NOMO-1 (cell line): ENCODE measurements at regions not wholly inside any gene's neighbourhood (a gene's known extent, or its start where the extent isn't known, plus 50 kb on each side); places are given as distances from the start of the nearest gene placed in this dataset.
"Not testable (repeated sequence)": the region's sequence is repeated elsewhere in the genome, so short reads cannot be mapped to it uniquely, and the experiment has no call there.

Experiments
- DNase-seq, 2 experiments: peaks; one replicate each; lab custom pipeline; 2025; ENCODE audit not compliant: unreplicated experiment in 2 of 2; lab: John Stamatoyannopoulos, UW

DNA sequence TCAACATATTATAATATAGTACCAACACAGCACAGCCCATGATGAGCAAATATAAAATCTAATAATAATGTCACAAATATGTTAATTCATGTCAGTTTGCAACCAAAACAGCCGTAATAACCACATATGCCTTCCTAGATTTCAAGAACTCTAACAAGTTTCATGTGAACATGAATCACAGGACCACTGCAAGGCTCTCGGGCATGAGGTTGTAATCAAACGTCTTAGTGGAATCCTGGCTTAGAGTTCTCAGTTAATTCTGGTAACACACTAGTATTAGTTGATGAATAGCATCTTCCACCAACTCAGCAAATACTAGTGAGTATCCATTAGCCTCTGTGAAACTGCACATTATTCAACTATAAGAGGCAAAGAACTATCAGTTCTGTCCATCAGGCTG, 379.3 kb upstream of the TENM3 start:
- no peak for DNase-seq

DNA sequence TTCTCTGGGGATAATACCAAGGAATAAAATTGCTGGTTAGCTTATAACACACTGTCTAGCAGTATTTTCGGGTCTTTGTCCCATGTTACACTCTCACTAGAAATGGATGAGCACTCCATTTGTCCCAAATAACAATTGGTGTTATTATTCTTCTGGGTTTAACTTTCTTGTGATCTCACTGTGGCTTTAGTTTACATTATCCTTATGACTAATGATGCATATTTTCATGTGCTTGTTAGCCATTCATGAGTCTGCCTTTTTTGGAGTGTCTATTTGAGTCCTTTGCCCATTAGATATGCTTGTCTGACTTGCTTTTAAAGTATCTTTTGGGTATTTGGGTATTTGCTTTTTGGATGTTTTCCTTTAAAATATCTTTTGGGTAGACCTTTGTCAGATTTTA, 372.9 kb upstream of the TENM3 start:
- DNase-seq, result no peak

DNA sequence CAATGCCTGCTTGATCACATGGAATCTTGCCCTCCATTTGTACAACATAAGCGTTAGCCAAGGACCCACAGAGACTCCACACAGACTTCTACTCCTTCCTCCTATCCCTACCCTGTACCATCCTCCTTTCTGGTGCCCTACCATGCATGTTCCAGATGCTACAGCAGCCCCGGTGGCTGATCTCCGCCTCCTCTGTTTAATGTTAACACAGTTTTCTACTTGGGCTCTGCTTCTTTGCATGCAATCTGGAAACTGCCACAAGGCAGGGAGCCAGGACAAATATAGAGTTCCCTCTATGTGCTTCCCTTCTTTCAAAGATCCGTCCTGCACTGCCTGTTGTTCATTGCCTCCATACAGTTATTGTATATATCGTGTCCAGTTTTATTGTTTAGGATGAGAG, 368.6 kb upstream of the TENM3 start:
- DNase-seq, result no peak

DNA sequence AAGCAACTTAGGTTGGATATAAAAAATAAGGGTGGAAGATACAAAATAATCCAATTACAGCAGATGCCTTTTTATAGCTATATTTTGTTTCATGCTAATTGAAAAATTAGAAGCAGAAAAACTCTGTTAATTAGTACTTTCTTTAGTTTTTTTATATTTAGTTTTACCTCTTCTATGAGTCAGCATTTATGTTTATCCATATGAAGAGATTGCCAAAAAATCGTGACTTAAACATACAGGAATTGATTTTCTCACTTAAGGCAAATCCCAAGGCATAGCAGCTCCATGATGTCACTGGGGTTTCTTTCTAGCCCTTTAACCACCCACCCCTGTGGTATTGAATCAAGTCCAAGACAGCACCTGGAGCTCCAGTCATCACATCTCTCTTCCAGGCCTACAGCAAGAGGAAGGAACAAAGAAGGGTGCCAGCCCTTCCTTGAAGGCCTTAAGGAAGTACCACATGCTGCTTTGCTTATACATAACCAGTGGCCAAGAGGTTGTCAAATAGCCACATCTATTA, 365.8 kb upstream of the TENM3 start:
- no peak for DNase-seq

DNA sequence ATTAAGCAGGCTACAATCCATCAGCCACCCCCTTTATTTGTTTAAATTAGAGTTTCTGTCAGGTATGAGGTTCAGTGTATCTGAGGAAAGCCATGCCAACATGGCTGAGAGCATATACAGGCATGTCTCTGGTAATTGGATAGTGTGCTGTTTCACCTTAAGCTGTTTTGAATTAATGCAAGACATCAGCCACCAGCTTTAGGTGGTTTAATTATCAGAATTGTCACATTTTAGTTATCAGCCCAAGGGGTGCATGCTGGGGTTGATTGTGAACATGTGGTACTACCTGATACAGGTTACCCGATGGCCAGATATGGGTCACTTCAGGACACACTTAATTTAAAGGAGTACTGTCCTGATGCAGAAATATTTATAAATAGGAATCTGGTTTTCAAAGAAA, 353.2 kb upstream of the TENM3 start:
- no peak for DNase-seq

DNA sequence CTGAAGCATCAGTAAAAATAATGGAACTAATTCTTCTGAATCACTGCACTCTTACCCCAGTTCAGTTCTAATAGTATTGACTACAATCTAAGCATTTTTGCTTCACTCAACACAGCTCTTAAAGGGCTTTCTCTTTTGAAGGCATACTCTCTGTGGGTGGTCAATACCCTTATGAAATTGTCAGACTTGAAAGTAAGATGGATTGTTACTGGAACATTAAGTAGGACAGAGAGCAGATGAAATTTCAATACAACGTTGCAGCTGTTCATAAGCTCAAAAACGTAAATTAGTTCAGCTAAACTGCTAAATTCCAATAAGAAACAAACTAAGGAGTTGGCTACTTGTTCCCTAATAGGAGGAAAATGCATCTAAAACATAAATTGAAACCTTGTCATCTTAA, 352.3 kb upstream of the TENM3 start:
- DNase-seq, result no peak

DNA sequence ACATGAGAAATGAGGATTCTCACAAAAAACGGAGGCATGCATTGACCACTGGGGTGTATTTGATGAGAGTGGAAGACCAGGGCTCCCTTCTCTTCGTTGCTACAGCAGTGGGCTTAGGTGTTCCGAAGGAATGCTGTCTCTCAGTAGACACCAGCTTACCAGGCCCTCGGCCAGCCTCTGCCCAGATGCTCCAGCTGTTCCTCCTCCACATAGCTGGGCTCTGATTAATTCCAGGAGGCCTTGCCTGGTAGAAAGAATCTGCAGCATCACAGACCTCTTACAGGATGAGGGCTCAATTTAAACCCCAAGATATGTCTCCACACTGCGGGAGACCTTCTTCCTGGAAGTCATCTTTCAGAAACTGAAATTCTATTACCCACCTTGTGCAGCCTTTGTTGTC, 346.6 kb upstream of the TENM3 start:
- DNase-seq, result no peak

DNA sequence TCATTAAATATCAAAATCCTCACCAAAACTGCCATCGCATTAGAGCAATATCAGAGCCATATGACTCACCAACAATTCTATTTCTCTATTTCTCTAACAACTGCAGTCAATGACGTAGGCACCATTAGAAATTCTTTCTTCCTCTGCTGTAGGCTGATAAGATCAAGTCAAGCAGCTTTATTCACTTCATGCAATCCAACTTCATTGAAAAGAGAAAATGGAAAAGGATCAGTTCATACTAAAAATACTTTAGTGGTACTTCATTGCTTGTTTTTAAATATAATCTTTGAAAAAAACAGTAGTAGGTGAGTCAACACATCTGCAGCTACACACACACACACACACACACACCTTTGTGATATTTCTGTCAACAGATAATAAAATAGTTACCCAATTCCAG, 345.3 kb upstream of the TENM3 start:
- no peak for DNase-seq

DNA sequence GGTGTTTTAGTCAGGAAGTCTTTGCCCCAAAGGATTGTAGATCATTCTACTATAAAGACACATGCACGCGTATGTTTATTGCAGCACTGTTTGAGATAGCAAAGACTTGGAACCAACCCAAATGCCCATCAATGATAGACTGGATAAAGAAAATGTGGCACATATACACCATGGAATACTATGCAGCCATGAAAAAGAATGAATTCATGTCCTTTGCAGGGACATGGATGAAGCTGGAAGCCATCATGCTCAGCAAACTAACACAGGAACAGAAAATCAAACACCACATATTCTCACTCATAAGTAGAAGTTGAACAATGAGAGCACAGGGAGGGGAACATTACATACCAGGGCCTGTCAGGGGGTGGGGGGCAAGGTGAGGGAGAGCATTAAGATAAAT, 340.8 kb upstream of the TENM3 start:
- DNase-seq, result not testable (repeated sequence)

DNA sequence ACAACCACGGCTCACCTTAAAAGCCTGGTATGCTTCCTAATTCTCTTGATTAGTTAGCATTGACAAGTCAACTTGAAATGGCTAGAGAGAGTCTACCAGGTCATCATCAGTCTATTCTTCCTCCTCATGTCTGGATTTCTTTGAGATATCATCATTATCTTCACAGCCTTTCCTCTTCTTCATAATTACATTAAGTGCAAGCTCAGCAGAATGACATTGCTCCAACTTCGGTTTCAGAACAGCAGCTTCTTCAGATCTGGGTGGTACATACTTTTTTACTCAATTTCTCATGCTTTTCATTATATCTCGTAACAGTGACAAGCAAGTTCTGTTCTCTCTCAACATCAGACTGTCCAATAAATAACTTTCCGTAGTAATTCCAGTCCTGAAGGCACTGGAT, 337.5 kb upstream of the TENM3 start:
- DNase-seq, result no peak

DNA sequence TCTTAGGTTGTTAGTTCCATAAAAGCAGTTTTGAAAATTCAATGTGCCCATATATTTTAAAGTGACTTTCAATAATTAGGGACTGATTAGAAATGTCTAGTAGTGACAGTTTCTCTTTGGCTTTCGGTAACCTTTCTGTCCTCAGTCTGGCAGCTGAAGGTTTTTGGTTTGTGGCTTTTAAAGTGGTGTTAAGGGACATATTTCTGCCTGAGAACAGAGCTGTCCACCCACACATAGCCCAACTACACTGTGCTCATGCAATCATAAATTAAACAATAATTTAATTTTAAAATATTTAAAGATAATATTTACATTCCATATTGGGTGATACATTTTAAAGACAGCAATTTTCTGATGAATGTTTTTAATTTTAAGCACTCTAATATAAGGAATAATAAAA, 335.0 kb upstream of the TENM3 start:
- DNase-seq, result no peak

DNA sequence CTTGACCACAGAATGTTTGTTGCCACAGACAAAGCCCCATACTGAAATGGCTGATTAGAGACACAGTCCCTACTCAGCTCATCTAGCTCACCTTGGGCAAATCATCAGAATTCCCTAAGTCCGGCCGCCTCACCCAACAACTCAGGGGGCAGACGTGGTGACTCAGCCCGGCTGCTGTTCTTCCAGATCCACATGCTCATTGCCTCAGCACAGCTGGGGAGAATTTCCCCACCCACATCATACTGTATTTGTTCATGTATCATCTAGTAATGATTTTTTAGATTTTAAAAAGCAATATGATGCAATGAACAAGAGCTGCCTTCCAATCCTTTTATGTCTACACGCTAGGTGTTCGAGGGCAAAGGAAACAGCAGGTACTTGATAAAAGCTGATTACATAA, 333.8 kb upstream of the TENM3 start:
- no peak for DNase-seq

DNA sequence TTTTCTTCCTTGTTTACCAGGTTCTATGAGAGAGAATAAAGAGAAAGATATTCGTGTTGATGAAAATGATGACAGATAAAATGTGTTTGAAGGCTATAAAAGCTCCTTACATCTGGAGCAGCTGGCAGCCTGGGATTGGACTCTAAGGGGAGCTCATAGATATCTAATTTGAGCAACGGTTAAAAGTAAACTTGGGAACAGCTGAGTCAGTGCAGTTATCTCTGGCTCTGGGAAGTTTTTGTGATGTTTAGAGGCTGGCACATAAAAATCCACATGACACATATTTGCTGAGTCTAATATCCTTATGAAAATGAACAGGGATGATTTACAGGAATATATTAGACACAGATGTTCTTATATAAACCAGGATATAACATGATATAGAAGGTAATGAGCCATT, 331.8 kb upstream of the TENM3 start:
- DNase-seq, result no peak

DNA sequence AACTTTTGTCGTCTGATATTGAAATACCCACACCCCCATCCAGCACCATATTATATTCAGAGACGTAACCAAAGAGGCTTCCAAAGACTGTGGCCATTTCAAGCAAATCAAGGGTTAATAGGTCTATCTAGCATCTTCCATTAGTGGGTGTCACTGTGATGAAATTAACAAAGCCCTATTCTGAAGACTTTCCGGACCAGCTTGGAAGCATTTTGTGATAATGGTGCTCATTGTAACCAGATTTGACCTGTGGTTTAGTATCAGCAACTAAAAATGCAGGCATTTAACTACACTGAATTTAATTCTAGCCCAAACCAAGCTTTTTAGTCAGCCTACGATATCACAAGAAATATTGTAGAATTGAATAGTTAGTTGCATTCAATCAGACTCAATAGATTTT, 309.7 kb upstream of the TENM3 start:
- no peak for DNase-seq

DNA sequence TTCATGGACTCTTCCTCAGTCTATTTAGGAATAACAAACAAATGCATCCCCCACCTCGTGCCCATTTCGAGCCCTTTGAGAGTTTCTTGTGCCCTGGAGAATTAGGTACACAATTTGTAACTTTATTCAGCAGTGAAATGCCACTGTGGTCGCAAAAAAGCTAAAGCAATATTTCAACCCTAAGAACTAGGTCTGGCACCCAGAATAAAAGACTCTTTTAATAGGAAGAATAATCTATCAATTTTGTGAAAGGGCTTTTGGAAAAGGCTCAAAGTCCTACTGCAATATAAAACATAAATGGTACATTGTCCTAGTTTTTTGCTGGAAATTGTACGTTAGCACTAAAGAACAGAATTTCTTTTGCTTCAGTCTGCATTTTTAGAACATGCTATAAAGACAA, 304.6 kb upstream of the TENM3 start:
- DNase-seq, result no peak

DNA sequence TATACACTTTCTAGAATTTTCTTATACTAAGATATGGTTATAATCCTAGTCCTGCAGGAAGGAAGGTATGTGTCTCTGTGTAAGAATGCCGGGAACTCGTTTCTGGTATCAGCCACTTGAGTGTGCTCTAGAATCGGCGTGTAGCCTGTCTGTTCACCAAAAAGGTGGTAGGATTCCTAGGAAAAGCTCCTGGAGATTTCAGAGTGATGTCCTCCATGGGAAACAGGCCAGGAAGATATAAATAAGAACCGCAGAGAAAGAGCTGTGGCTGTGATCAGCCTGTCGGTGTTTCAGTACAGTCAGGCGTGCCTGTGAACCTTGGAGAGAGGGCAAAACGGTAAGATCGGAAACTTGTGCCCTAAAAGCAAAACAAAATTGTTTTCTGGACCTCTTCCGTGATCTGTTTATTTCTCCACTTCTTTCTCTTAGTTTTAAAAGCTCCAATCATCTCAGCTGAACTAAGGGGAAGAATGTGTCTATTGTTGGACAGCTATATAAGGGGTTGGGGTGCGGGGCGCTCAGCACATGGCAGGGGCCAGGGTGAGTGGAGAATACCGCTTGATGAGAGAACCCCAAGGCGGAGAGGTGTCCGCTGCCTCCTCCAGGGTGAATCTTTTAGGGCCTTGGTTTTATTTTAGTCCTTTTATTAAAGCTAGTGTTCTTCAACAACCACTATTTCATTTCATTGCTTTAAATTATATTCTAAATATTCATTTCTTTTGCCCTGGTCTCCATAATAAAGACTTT, 303.8 kb upstream of the TENM3 start:
- DNase-seq, result no peak

DNA sequence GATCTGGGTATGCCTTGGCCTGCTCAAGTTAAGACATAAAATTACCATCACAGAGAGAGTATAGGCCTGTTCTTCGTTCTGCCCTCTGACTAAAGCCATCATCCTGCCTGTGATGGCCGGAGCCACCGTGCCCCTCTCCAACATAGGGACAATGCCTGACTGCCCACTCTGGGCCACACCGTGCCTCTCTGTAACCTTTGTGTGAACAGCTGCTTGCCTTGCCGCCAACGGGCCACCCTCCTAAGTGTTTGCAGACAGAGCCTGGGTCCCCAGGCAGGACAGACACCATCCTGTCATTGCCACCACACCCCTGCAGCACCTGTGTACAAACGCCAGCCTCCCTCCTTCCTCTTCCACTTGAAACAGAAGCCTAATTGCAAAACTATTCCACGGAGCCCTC, 298.7 kb upstream of the TENM3 start:
- DNase-seq, result no peak

DNA sequence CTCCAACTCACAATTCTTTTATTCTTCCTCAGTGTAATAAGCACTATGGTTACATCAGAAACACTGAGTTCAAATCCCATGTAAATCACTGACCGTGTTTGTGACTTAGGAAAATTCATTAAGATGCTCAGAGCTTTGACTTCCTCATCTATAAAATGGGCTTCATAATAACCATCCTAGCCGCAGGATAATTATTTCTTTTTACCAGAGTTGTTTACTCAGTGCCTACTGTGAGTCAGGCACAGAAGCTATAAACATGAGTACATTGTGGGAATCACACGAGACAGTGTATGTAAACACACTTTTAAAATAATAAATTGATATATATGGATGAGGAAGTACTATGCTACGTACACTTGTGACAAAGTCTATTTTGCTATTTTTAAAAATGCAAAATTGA, 296.3 kb upstream of the TENM3 start:
- DNase-seq, result no peak

DNA sequence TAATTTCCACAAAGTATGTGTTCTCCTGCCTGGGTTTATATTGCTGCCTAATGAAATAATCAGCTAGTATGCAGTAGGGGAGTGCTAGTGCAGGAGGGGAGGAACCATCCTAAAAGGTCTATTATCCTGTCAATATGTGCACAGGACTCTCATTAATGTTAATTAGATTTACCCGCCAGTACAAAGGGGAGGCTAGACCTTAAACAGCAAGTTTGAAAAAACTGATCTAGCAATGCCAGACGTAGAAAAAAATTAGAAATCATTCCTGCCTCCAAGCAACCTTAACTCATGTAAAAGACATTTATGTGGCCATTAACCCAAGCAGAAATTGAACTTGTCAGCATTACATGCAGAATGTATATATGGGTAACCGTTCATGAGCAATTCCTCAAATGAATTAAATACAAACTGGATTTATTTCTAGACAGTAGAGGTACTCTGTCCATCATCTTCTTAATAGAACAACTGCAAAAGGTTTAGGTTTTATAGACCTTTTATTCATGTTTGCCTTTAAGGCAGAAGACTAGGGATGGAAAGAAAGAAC, 294.3 kb upstream of the TENM3 start:
- no peak for DNase-seq

DNA sequence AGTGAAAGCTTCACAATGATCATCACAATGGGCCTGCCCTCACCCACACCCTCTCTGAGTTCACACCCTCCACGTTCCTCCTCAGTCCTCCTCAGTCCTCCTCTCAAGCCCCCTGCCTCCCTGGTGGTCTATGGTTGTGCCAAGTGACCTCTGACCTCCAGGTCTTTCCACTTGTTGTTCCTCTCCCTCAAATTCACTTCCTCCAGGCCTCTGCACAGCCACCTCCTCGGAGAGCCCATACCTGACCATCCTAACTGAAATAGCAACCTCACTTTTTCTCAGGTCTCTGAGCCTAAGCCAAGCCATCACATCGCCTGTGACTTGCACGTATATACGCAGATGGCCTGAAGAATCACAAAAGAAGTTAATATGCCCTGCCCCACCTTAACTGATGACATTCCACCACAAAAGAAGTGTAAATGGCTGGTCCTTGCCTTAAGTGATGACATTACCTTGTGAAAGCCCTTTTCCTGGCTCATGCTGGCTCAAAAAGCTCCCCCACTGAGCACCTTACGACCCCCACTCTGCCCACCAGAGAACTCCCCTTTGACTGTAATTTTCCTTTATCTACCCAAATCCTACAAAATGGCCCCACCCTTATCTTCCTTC, 293.4 kb upstream of the TENM3 start:
- DNase-seq, result no peak

DNA sequence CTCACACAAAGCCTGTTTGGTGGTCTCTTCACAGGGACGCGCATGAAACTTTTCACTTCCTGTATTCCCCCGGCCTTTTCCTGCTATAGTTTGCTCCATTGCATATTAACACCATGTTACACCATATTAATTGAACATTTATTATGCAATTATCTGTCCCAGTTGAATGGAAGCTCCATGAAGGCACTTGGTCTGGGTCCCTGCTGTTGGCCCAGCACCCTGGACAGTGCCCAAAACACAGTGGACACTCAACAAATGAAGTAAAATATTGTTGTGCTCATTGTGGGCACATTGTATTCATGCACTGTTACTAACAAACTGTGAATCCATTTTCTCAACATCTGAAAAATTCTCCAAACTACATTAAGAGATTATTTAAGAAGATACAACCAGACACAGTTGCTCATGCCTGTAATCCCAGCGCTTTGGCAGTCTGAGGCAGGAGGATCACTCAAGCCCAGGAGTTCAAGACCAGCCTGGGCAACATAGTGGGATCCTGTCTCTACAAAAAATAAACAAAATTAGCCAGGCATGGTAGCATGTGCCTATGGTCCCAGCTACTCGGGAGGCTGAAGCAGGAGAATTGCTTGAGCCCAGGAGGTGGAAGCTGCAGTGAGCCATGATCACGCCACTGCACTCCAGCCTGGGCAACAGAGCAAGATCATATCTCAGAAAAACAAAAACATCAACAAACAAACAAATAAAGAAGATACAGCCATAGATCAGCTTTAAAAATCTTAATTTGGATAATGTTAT, 292.7 kb upstream of the TENM3 start:
- DNase-seq, result no peak

DNA sequence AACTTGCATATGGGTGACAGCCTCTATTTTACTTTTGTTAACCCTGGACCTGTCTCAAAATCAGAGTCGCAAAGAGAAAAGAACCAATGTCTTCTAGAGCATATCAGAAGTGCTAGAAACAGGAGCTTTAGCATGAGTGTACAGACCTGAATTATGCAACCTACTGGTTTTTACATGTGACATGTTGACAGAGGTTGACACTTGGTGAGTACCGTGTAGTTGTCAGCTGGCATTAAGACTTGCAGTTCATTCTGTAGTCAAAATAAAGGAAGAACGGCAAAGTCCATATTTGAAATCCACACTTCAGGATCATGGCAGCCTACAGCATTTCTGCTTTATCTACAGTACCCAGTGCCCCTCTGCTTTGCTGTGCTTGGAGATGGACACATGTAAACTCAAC, 291.9 kb upstream of the TENM3 start:
- DNase-seq, result no peak
